ENCODE measurements at regions not wholly inside any gene's neighbourhood (a gene's known extent, or its start where the extent isn't known, plus 50 kb on each side); places are given as distances from the start of the nearest gene placed in this dataset.

DNA sequence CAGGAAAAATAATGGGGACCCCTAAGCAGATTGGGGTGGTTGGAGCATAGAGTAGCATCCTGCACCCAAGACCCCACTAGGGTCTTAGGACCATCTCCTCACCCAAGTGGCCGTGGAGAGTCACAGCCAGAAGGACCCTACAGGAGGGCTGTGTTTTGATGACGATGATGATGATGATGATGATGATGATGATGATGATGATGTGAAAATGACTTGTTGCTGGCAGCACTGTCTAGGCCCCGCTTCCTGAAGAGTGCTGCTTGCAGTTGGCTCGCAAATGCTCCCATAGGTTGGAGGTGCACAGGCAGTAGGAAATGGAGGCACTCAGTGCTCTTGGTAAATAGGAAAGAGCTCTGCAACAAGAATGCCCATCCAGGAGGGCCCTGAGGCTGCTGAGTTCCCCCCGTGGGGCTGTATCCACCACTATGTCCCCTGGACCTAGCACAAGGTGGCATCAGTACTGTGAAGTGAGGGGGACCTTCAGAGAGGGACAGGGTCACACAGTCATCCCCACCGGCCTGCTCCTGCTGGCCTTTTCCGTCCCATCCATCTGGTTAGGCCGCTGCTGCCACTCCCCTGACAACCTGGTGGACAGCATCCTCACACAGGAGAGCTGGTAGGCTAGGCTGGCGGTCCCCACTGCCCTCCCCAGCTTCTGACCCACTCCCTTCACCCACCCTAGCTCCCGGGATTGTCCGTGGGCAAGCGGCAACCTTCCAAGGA is 139.6 kb downstream of the FOXD2 start:
- no peak for TF ChIP-seq FOXP2 (optimal IDR thresholded peaks at IDR 0.05; ENCODE audit: borderline replicate concordance, extremely low read depth, extremely low read length, insufficient read depth)
- TF ChIP-seq, protein P1, sequence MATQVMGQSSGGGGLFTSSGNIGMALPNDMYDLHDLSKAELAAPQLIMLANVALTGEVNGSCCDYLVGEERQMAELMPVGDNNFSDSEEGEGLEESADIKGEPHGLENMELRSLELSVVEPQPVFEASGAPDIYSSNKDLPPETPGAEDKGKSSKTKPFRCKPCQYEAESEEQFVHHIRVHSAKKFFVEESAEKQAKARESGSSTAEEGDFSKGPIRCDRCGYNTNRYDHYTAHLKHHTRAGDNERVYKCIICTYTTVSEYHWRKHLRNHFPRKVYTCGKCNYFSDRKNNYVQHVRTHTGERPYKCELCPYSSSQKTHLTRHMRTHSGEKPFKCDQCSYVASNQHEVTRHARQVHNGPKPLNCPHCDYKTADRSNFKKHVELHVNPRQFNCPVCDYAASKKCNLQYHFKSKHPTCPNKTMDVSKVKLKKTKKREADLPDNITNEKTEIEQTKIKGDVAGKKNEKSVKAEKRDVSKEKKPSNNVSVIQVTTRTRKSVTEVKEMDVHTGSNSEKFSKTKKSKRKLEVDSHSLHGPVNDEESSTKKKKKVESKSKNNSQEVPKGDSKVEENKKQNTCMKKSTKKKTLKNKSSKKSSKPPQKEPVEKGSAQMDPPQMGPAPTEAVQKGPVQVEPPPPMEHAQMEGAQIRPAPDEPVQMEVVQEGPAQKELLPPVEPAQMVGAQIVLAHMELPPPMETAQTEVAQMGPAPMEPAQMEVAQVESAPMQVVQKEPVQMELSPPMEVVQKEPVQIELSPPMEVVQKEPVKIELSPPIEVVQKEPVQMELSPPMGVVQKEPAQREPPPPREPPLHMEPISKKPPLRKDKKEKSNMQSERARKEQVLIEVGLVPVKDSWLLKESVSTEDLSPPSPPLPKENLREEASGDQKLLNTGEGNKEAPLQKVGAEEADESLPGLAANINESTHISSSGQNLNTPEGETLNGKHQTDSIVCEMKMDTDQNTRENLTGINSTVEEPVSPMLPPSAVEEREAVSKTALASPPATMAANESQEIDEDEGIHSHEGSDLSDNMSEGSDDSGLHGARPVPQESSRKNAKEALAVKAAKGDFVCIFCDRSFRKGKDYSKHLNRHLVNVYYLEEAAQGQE (IDR thresholded peaks at IDR 0.05; ENCODE audit: insufficient read depth in 1 of 2, low read depth in 2 of 2, low read length in 2 of 2) = no peak
- no peak for TF ChIP-seq TAF1 (IDR thresholded peaks at IDR 0.05; ENCODE audit: borderline replicate concordance, insufficient read depth, low read length)
- TF ChIP-seq SIN3A (IDR thresholded peaks at IDR 0.05; ENCODE audit: borderline replicate concordance, insufficient read depth, low read length) = no peak
- no peak for TF ChIP-seq POLR2AphosphoS5 (IDR thresholded peaks at IDR 0.05; ENCODE audit: low read depth, low read length)

DNA sequence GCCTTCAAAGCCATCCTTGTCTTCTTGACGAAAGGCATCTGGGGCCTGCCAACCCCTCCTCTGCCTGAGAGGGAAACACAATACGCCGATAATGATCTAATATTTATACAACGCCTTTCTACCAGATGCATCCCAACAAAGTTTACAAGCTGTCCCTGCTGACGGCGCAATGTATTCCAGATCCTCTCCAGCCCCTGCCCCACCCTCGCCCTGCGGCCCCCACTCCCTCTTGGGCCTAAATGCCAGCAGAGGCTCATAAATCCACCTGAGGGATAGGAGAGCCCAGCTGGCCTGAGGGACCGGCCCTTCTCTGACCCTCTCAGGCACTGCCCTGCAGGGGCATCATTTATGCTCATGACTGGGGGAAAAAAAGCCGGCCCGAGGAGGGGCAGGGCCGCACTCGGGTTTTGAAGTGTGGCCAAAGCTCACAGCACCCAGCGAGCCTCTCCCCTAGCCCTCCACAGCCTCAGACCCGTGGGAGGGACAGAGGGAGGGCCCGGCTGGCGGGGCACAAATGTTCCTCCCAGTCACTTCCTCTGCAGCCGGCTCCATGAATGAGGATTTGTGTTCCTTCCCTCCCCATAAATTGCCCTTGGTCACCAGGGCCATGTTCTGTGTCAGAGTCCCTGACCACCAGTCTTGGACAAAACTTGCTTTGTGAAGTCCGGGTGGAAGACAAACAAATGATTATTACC is 140.3 kb downstream of the FOXD2 start:
- no peak for TF ChIP-seq SIN3A (IDR thresholded peaks at IDR 0.05; ENCODE audit: borderline replicate concordance, insufficient read depth, low read length)
- no peak for TF ChIP-seq POLR2AphosphoS5 (IDR thresholded peaks at IDR 0.05; ENCODE audit: low read depth, low read length)
- TF ChIP-seq TAF1 (IDR thresholded peaks at IDR 0.05; ENCODE audit: borderline replicate concordance, insufficient read depth, low read length) = no peak
- no peak for TF ChIP-seq FOXP2 (optimal IDR thresholded peaks at IDR 0.05; ENCODE audit: borderline replicate concordance, extremely low read depth, extremely low read length, insufficient read depth)
- TF ChIP-seq, protein P1 (IDR thresholded peaks at IDR 0.05; ENCODE audit: insufficient read depth in 1 of 2, low read depth in 2 of 2, low read length in 2 of 2) = no peak

DNA sequence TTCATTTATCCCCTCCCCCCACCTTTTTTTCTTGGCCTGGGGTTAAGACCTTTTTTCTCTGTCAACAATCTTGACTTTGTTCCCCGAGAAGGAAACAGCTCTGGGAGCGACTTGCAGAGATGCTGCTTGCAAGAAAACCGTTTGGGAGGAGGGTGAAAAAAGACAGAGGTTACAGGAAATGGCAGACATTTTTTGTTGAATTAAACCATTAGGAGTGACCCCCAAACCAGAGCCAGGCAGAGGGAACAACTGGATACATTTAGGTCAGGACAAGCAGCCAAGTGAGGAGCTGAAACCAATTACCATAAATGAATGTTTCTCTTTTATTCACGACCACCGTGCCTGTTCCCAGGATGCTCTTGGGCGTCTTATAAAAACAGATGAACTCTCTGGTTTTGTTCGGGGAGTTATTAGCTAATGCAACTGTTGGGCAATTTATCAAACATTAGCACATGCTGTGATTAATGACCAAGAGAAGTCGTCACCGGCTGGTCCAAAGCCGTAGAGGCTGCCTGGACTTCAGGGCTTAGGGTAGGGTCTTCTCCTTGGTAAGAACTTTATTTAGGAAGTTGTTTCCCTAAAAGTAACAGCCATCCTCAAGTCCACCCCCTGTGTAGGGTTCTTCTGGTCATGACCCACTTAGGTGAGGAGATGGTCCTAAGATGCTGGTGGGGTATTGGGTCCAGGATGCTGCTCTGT is 141.0 kb downstream of the FOXD2 start:
- TF ChIP-seq POLR2AphosphoS5 (IDR thresholded peaks at IDR 0.05; ENCODE audit: low read depth, low read length) (no peak), FOXP2 (optimal IDR thresholded peaks at IDR 0.05; ENCODE audit: borderline replicate concordance, extremely low read depth, extremely low read length, insufficient read depth) (no peak), SIN3A (IDR thresholded peaks at IDR 0.05; ENCODE audit: borderline replicate concordance, insufficient read depth, low read length) (no peak), TAF1 (IDR thresholded peaks at IDR 0.05; ENCODE audit: borderline replicate concordance, insufficient read depth, low read length) (no peak)
- TF ChIP-seq, protein P1 (IDR thresholded peaks at IDR 0.05; ENCODE audit: insufficient read depth in 1 of 2, low read depth in 2 of 2, low read length in 2 of 2) = no peak

DNA sequence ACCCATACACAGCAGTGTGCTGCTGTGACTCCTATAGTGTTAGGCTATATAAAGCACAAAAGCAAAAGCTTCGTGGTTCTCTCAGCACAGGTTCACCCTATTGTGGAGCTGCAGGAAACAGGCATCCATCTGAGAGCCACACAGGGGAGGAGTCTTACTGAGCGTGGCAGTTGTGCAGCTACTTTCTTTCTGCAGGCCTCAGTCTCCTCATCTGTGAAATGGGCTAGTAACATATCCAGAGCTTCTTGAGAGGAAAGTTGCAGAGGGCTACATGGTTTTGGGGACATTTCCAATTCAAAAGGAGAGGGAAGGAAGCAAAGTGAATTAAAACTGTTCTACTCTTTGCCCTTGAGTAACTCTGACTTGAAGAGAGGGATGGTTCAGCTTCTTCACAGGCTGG is 142.0 kb downstream of the FOXD2 start:
- TF ChIP-seq SIN3A (IDR thresholded peaks at IDR 0.05; ENCODE audit: borderline replicate concordance, insufficient read depth, low read length) = no peak
- TF ChIP-seq POLR2AphosphoS5 (IDR thresholded peaks at IDR 0.05; ENCODE audit: low read depth, low read length) = no peak
- no peak for TF ChIP-seq TAF1 (IDR thresholded peaks at IDR 0.05; ENCODE audit: borderline replicate concordance, insufficient read depth, low read length)
- no peak for TF ChIP-seq FOXP2 (optimal IDR thresholded peaks at IDR 0.05; ENCODE audit: borderline replicate concordance, extremely low read depth, extremely low read length, insufficient read depth)
- TF ChIP-seq, protein P1 (IDR thresholded peaks at IDR 0.05; ENCODE audit: insufficient read depth in 1 of 2, low read depth in 2 of 2, low read length in 2 of 2) = no peak
